NCI-H774 (cell line): ENCODE measurements at regions not wholly inside any gene's neighbourhood (a gene's known extent, or its start where the extent isn't known, plus 50 kb on each side); places are given as distances from the start of the nearest gene placed in this dataset.

Experiments used
- DNase-seq: peaks from one replicate; lab custom pipeline; 2025; lab: John Stamatoyannopoulos, UW

GRCh38 chr16:79658301-79659033, 57.9 kb upstream of the MAF start:
- DNase-seq = no peak

DNA sequence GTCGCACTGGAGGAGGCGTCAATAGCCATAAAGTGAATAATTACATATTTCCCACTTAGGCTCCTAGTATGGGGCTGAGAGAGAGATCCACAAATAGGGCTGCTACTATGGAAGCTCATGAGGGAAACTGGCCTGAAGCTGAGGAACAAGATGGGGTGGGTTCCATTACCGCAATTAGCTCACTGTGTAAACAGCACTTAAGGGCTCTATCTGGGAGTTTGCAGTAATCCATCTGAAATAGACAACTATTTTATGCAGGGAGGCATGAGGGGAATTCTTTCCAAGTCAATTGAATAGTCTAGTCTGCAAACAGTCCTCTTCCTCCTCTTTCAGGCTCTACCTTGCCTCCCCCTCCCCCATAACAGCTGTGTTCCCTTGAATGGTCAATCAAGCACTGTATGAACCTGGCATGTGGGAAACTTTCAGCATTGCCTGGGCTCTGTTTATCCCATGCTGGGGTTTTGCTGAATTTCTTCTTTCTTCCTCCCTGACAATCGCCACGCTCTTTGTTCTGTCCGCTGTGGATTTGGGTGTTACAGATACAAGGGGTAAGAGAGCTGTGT, 56.1 kb upstream of the MAF start:
- DNase-seq = no peak

DNA sequence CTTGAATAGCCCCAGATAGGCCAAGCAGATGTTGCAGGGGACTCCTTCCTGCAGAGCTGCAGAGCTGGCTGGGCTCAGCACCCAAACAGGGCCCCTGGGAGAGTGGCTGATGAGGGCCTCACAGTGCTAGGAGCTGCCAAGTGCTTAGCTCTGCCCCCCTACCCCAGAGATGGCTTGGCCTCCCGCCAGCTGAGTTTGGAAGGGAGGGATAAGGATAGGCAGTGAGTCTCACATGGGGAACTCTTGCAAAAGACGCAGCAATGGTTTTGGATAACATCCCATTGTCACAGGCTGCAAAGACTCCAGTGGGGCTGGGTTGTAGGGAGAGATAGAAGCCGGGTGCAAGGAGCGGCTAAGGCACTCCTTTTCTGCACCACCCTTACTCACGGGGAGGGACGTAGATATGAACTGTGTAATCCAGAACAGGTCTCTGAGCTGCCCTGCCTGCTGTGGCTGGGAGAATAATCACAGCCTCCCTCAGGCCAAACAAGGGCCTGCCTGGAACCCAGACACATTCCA, 52.9 kb upstream of the MAF start:
- no peak for DNase-seq

GRCh38 chr16:79651363-79651762, 50.8 kb upstream of the MAF start:
- DNase-seq = no peak
